ENCODE measurements at regions not wholly inside any gene's neighbourhood (a gene's known extent, or its start where the extent isn't known, plus 50 kb on each side); places are given as distances from the start of the nearest gene placed in this dataset.
"Not testable (repeated sequence)": the region's sequence is repeated elsewhere in the genome, so short reads cannot be mapped to it uniquely, and the experiment has no call there.

- 92% methylated on average over 6 of the region's 7 CpGs for WGBS
- H3K4me1 ChIP-seq (ENCODE audit: insufficient read depth, low read length), result no peaks in the 10 kb centered on the region
These were observed 102.4 kb downstream of the ZNF486 start for GRCh38 chr19:20269461-20269860.

GRCh38 chr19:20261513-20261912 is 94.5 kb downstream of the ZNF486 start:
- peaks cover 42% of the 10 kb centered on the region for H3K4me1 ChIP-seq (ENCODE audit: insufficient read depth, low read length)
- peak overlapping the region; percentile 12 for H3K9ac ChIP-seq (ENCODE audit: low read depth, low read length)
- H3K9me3 ChIP-seq (ENCODE audit: insufficient read depth, low read depth, low read length); H3K27me3 ChIP-seq (ENCODE audit: insufficient read depth, low read length); H3K36me3 ChIP-seq (ENCODE audit: insufficient read depth, low read length); H3K4me3 ChIP-seq (ENCODE audit: low read length): not testable (repeated sequence)
- peak overlapping the region; percentile 84 for H3K27ac ChIP-seq (ENCODE audit: low read depth, low read length)

More at GRCh38 chr19:20269461-20269860, 102.4 kb downstream of the ZNF486 start:
- no peaks in the 10 kb centered on the region for H3K27me3 ChIP-seq (ENCODE audit: insufficient read depth, low read length)
- H3K9ac ChIP-seq (ENCODE audit: low read depth, low read length), result no peak overlapping the region
- no peaks in the 10 kb centered on the region for H3K9me3 ChIP-seq (ENCODE audit: insufficient read depth, low read depth, low read length)
- no peak overlapping the region for H3K4me3 ChIP-seq (ENCODE audit: low read length)
- no peak overlapping the region for H3K27ac ChIP-seq (ENCODE audit: low read depth, low read length)
- H3K36me3 ChIP-seq (ENCODE audit: insufficient read depth, low read length), result no peaks in the 10 kb centered on the region

- H3K36me3 ChIP-seq (ENCODE audit: insufficient read depth, low read length); H3K27me3 ChIP-seq (ENCODE audit: insufficient read depth, low read length); H3K4me3 ChIP-seq (ENCODE audit: low read length); H3K9me3 ChIP-seq (ENCODE audit: insufficient read depth, low read depth, low read length): not testable (repeated sequence)
- Histone ChIP-seq H3K9ac (ENCODE audit: low read depth, low read length) (peak overlapping the region; percentile 12; the same call in 1 of the 2 replicates), H3K4me1 (ENCODE audit: insufficient read depth, low read length) (peaks cover 42% of the 10 kb centered on the region), H3K27ac (ENCODE audit: low read depth, low read length) (peak overlapping the region; percentile 84)
- whole genome bisulfite sequencing, result 70% methylated on average over 7 of the region's 8 CpGs
These were observed 93.7 kb downstream of the ZNF486 start for GRCh38 chr19:20260738-20261137.

GRCh38 chr19:20259615-20260014 is 92.6 kb downstream of the ZNF486 start:
- peaks cover 47% of the 10 kb centered on the region for H3K4me1 ChIP-seq (ENCODE audit: insufficient read depth, low read length)
- H3K4me3 ChIP-seq (ENCODE audit: low read length), result no peak overlapping the region; the same call in 1 of the 2 replicates
- peak overlapping the region; percentile 51 for H3K9ac ChIP-seq (ENCODE audit: low read depth, low read length)
- no peaks in the 10 kb centered on the region for H3K36me3 ChIP-seq (ENCODE audit: insufficient read depth, low read length)
- H3K27ac ChIP-seq (ENCODE audit: low read depth, low read length), result peak overlapping the region; percentile 93
- no peaks in the 10 kb centered on the region for H3K27me3 ChIP-seq (ENCODE audit: insufficient read depth, low read length)
- no CpG with 5 or more reads among the region's 1 CpG for WGBS
- H3K9me3 ChIP-seq (ENCODE audit: insufficient read depth, low read depth, low read length), result no peaks in the 10 kb centered on the region

GRCh38 chr19:20256606-20257005 is 89.6 kb downstream of the ZNF486 start:
- Histone ChIP-seq H3K9ac (ENCODE audit: low read depth, low read length) (no peak overlapping the region), H3K27ac (ENCODE audit: low read depth, low read length) (no peak overlapping the region), H3K36me3 (ENCODE audit: insufficient read depth, low read length) (no peaks in the 10 kb centered on the region), H3K4me3 (ENCODE audit: low read length) (no peak overlapping the region), H3K27me3 (ENCODE audit: insufficient read depth, low read length) (no peaks in the 10 kb centered on the region), H3K9me3 (ENCODE audit: insufficient read depth, low read depth, low read length) (no peaks in the 10 kb centered on the region), H3K4me1 (ENCODE audit: insufficient read depth, low read length) (peaks cover 32% of the 10 kb centered on the region)
- WGBS, result 92% methylated on average over 2 of the region's 2 CpGs

GRCh38 chr19:20254121-20254520 is 87.1 kb downstream of the ZNF486 start:
- H3K9me3 ChIP-seq (ENCODE audit: insufficient read depth, low read depth, low read length), result no peaks in the 10 kb centered on the region
- no peak overlapping the region for H3K9ac ChIP-seq (ENCODE audit: low read depth, low read length)
- H3K4me1 ChIP-seq (ENCODE audit: insufficient read depth, low read length), result peaks cover 17% of the 10 kb centered on the region
- H3K4me3 ChIP-seq (ENCODE audit: low read length), result no peak overlapping the region
- no peak overlapping the region for H3K27ac ChIP-seq (ENCODE audit: low read depth, low read length)
- no peaks in the 10 kb centered on the region for H3K27me3 ChIP-seq (ENCODE audit: insufficient read depth, low read length)
- WGBS, result 95% methylated on average over 5 of the region's 5 CpGs
- H3K36me3 ChIP-seq (ENCODE audit: insufficient read depth, low read length), result no peaks in the 10 kb centered on the region

- no peak overlapping the region for H3K4me3 ChIP-seq (ENCODE audit: low read length)
- no peaks in the 10 kb centered on the region for H3K27me3 ChIP-seq (ENCODE audit: insufficient read depth, low read length)
- peaks cover 22% of the 10 kb centered on the region for H3K4me1 ChIP-seq (ENCODE audit: insufficient read depth, low read length)
- no peaks in the 10 kb centered on the region for H3K9me3 ChIP-seq (ENCODE audit: insufficient read depth, low read depth, low read length)
- no peak overlapping the region for H3K9ac ChIP-seq (ENCODE audit: low read depth, low read length)
- H3K27ac ChIP-seq (ENCODE audit: low read depth, low read length), result no peak overlapping the region
- H3K36me3 ChIP-seq (ENCODE audit: insufficient read depth, low read length), result no peaks in the 10 kb centered on the region
These were observed 85.6 kb downstream of the ZNF486 start for GRCh38 chr19:20252613-20253012.

GRCh38 chr19:20250627-20251026 is 83.6 kb downstream of the ZNF486 start:
- Histone ChIP-seq H3K4me1 (ENCODE audit: insufficient read depth, low read length) (peaks cover 27% of the 10 kb centered on the region), H3K27ac (ENCODE audit: low read depth, low read length) (no peak overlapping the region), H3K27me3 (ENCODE audit: insufficient read depth, low read length) (no peaks in the 10 kb centered on the region), H3K9ac (ENCODE audit: low read depth, low read length) (no peak overlapping the region), H3K36me3 (ENCODE audit: insufficient read depth, low read length) (no peaks in the 10 kb centered on the region), H3K4me3 (ENCODE audit: low read length) (no peak overlapping the region), H3K9me3 (ENCODE audit: insufficient read depth, low read depth, low read length) (no peaks in the 10 kb centered on the region)
- WGBS, result 94% methylated on average over 6 of the region's 6 CpGs

- H3K9me3 ChIP-seq (ENCODE audit: insufficient read depth, low read depth, low read length), result no peaks in the 10 kb centered on the region
- no peak overlapping the region for H3K4me3 ChIP-seq (ENCODE audit: low read length)
- H3K27ac ChIP-seq (ENCODE audit: low read depth, low read length), result no peak overlapping the region
- H3K27me3 ChIP-seq (ENCODE audit: insufficient read depth, low read length), result no peaks in the 10 kb centered on the region
- H3K4me1 ChIP-seq (ENCODE audit: insufficient read depth, low read length), result peaks cover 23% of the 10 kb centered on the region
- H3K9ac ChIP-seq (ENCODE audit: low read depth, low read length), result no peak overlapping the region
- no peaks in the 10 kb centered on the region for H3K36me3 ChIP-seq (ENCODE audit: insufficient read depth, low read length)
- WGBS, result 74% methylated on average over 1 of the region's 1 CpG
These were observed 83.1 kb downstream of the ZNF486 start for GRCh38 chr19:20250121-20250520.

Measured in HUES64 (cell line).